Erythroblast (primary cell): ENCODE measurements at regions not wholly inside any gene's neighbourhood (a gene's known extent, or its start where the extent isn't known, plus 50 kb on each side); places are given as distances from the start of the nearest gene placed in this dataset.

ENCODE experiments used
- DNase-seq, 2 experiments: peaks; one replicate each; lab custom pipeline; 2025; lab: John Stamatoyannopoulos, UW
- GATA1 ChIP-seq: IDR thresholded peaks from 2 replicates; pipeline ENCODE4 v1.6.1; 2011; ENCODE audit warnings: low read depth, mild to moderate bottlenecking, control low read depth, low read length, moderate library complexity
- POLR2A ChIP-seq: IDR thresholded peaks from 2 replicates; pipeline ENCODE4 v1.6.1; 2011; ENCODE audit warnings: mild to moderate bottlenecking, low read length

DNA sequence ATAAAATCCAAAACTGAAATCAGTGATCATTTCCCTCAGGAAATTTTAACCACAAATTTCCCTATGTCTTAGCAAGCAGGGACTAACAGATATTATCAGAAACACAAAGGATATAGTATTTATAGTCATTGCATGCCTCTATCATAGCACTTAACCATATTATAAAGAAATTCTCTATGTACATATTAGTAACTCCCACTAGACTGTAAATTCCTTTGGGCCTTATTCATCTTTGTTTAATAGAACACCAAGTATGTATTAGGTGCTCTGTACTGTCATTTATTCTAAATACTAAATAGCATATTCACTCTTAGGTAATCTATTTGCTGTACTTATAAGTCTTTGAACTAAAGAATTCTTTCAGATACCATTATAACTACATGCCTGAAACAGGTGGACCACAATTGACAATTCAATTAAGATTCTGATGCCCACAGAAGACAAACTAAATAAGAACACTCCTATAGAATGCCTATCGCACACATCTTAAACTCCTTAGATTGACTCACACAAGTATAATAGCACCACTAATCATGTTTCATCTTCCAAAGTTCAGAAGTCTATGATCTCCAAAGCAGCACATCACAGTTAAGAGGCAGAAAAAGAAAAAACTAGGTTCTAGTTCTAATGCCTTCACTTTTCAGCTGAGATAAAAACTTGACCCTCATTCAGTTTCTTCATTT, 134.1 kb downstream of the FSCB start:
- DNase-seq, result no peak

DNA sequence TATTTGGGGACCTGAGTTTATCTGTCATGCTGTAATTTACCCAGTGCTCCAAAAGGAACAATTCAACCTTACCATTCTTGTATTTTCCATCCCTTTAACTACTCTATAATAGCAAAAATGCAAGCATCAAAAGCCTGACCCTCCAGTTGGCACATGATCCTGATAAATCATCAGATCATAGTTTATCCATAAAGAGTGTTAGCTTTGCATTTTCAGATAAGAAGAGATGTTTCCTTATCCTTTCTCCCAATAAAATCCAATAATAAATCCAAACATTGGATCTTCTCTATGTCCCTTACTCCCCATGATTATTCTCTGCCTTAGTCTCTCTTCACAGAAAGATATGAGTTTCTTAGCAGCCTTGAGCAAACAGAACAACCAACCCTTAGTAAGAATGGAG, 134.9 kb downstream of the FSCB start:
- TF ChIP-seq GATA1, result no peak
- no peak for TF ChIP-seq POLR2A
- no peak for DNase-seq

More for the DNA sequence above, 134.1 kb downstream of the FSCB start:
- no peak for TF ChIP-seq POLR2A
- no peak for TF ChIP-seq GATA1

DNA sequence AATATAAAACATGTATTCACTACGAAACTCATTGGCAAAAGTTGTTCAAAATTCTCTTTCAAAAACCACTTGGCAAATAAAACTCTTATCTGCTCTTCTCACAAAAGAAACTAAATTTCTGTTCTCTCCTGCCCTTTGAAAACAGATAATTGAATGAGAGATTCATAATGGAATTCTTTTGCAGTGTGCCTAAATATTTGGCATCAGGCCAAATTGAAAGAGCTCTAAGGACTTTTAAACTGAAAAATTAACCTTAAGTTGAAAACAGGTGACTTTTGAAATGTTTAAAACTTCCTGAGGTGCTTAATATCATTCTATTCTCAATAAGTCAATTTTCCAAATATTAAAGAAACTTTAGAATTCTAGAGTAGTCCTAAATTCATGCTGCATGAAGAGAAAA, 136.4 kb downstream of the FSCB start:
- no peak for TF ChIP-seq POLR2A
- no peak for TF ChIP-seq GATA1

DNA sequence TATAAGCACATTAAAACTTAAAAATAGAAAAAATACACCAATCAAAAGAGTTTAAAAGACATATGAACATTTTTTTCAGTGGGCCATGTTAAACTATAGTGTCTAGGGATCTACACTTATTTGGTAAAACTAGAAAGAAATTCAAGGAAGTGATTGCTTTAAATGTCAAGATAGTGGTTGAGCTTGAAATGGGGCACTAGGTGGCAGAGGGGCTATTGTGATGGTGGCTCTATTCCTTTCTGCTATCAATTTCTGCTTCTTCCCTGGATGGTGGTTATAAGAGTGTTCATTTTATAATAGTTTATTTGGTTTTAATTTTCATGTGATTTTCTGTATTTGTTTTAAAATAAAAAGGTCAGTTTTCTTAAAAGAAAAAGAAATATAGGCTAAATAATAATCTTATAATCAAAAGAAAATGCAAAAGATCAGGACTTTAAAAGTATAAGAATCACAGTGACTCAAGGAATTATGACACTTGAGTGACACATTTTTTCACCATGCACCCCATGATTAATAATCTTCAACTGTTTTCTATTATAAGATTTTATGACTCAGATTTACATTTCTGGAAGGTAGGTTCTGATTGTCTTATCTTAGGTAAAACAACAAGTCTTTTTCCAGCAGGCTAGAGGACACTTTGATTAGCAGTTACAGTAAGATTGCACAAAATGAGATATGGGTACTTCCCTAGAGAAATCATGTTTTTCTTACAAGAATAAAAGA, 137.5 kb downstream of the FSCB start:
- peak in 1 of 2 experiments; percentile 6 for DNase-seq
- no peak for TF ChIP-seq POLR2A
- no peak for TF ChIP-seq GATA1

More for the DNA sequence above, 136.4 kb downstream of the FSCB start:
- no peak for DNase-seq

DNA sequence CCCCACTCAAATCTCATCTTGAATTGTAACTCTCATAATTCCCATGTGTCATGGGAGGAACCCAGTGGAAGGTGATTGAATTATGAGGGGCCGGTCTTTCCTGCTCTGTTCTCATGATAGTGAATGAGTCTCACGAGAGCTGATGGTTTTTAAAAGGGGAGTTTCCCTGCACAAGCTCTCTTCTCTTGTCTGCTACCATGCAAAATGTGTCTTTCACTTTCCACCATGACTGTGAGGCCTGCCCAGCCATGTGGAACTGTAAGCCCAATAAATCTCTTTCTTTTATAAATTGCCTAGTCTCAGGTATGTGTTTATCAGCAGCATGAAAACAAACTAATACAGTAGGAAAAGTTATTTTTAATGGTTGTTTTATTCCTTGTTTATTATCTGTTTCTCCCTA, 146.0 kb downstream of the FSCB start:
- no peak for DNase-seq
- TF ChIP-seq GATA1 (no peak), POLR2A (no peak)

DNA sequence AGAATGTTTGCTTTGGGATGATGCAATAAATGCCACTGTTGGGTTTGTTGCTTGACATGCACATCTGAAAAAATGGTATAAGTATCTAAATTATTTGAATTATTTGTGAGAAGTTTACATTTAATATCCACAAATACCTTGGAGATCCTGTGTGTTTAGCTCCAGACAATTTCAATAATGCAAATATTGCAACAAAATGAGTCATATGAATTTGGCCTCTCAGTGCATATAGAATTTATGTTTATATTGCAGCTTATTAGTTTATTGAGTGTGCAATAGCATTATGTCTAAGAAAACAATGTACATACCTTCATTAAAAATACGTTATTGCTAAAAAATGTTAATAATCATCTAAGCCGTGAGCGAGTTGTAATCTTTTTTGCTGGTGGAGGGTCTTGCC, 153.3 kb downstream of the FSCB start:
- no peak for DNase-seq
- TF ChIP-seq GATA1 (no peak), POLR2A (no peak)

DNA sequence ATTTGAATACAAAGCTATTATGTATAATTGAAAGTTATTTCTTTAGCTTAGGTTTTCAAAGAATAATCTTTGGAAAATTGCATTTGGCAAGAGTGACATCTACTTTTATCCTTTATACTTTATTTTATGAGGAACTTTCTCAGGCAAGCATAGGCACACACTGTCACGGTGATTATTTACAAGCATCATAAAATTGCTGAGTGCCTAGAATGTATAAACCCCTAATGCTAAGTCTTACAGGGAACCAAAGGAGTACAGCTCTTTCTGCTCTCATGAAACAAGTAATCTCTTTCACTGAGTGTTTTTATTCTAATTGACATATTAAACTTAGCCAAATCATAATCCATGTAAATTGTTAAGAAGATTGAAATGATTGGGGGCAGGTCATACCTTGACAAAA, 154.9 kb downstream of the FSCB start:
- TF ChIP-seq GATA1, result no peak
- no peak for DNase-seq

DNA sequence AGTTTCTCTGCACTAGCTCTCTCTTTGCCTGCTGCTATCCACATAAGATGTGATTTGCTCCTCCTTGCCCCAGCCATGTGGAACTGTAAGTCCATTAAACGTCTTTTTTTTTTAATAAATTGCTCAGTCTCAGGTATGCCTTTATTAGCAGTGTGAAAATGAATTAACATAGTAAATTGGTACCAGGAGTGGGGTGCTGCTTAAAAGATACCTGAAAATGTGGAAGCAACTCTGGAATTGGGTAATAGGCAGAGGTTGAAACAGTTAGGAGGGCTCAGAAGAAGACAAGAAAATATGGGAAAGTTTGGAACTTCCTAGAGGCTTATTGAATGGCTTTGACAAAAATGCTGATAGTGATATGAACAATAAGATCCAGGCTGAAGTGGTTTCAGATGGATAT, 159.8 kb downstream of the FSCB start:
- no peak for TF ChIP-seq POLR2A
- TF ChIP-seq GATA1, result no peak
- no peak for DNase-seq

DNA sequence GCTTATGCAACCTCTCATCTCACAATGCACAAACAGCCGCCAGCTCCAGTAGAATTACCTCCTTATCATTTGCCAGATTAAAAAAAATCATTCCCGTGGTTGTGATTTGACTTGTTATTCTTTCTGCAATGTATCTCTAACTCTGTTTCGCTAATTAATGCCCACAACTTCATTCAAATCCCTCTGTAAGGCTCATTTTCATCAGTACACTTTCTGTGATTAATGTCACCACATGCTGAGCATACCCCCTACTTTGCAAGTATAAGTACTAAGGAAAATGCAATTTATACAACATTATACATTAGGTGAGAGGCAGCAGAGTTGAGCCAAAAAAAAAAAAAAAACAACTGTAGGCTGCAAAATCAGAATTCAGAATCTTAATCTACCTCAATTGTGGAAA, 166.0 kb downstream of the FSCB start:
- no peak for DNase-seq
- TF ChIP-seq GATA1 (no peak), POLR2A (no peak)

DNA sequence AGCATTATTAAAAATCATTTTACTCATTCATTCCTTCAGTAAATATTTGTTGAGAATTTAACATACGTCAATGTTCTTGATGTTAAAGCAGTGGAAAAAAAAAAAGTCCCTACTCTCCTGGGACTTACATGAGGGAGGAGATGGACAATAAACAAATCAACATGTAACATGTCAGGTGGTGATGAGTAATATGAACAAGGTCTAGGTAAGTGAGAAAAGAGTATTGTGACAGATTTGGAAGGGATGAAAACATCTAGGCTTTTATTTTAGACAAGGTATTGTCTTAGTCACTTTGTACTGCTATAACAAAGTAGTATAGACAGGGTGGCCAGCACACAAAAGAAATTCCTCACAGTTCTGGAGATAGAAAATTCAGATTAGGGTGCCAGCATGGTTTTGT, 167.2 kb downstream of the FSCB start:
- TF ChIP-seq GATA1 (no peak), POLR2A (no peak)
- no peak for DNase-seq

DNA sequence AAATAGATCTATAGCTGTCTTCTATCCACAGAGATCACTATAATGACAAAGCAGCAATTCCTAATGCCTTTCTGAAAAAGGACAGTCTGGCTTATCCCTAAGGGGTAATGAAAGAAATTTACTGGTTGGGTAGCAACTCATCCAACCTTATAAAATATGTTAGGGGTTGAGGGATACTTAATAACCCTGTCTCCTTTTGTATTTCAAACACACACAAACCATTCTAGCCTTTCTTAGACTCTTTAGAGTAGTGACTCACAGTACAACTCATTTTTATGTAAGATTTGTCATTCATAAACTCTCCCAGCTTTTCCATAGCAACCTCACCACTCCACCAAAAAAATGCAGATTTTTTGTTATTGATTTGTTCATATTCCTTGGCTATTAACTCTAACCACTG, 167.9 kb downstream of the FSCB start:
- TF ChIP-seq GATA1 (no peak), POLR2A (no peak)
- DNase-seq, result no peak

DNA sequence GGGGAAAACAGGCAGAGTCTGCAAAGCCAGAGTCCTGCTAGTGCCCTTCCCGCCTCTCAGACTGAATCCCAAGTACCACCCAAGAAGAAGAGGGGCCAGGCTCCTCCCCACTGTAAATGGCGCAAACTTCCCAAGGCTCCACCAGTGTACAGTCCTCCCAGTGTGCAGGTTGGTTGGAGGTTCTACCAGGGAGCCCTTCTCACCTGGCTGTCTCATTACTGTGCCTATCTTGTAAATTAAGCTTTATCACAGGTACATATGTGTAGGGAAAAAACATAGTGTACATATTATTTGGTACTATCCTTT, 189.7 kb downstream of the FSCB start:
- DNase-seq, result no peak
- TF ChIP-seq GATA1 (no peak), POLR2A (no peak)

DNA sequence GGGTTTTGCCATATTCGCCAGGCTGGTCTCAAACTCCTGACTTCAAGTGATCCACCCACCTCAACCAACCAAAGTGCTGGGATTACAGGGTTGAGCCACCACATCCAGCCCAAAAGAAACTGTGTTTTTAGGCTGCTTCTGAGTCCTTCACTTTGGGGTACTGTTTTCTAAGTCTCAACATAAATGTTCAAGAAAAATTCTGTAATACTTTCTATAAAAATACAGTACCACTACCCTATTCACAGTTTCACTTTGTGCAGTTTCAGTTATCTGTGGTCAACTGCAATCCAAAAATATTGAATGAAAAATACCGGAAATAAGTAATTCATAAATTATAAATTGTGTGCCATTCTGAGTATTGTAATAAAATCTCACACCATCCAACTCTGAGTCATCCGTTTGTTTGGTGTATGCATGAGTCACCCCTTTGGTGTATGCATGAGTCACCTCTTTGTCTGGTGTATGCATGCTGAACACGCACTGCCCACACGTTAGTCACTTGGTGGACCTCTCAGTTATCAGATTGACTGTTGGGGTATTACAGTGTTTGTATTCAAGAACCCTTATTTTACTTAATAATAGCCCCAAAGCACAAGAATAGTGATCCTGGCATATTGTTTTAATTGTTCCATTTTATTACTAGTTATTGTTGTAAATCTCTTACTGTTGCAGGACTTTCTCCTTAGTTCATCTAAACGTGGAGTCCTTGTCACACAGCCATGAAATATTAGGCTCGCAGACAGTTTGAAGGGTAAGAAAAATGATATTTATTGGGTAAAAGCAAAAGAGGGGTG, 190.2 kb downstream of the FSCB start:
- no peak for TF ChIP-seq GATA1
- TF ChIP-seq POLR2A, result no peak
- DNase-seq, result peak; percentile 31 to 32

DNA sequence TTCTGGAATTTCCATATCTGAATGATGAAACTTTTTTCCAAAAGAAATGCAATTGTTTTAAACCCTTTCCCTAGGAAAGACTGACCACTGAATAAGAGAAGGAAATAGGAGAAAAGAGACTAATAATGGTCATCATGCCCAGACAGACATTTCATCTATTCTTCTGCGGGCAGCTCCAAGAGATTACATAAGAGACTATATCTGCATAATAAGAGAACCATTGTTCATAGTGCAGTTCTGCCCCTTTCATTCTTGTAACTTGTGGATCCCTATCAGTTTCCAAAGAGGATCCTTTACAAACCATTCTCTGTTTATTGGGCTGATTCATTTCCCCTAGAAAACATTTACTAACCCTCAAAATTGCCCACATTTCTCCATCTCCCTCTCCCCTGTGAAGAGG, 197.8 kb downstream of the FSCB start:
- no peak for DNase-seq
- TF ChIP-seq POLR2A (no peak), GATA1 (no peak)
